ENCODE measurements at regions not wholly inside any gene's neighbourhood (a gene's known extent, or its start where the extent isn't known, plus 50 kb on each side); places are given as distances from the start of the nearest gene placed in this dataset.
A peak's percentile ranks its signal among the peaks of the same experiment; 100 is the strongest.

- no peak for DNase-seq
These were observed 135.9 kb upstream of the AGBL1 start for GRCh38 chr15:85943791-85944190.

- no peak for DNase-seq
These were observed 132.7 kb upstream of the AGBL1 start for GRCh38 chr15:85947021-85947420.

- DNase-seq, result no peak
These were observed 131.7 kb upstream of the AGBL1 start for GRCh38 chr15:85947936-85948335.

GRCh38 chr15:85950101-85950500 lies 129.6 kb upstream of the AGBL1 start:
- DNase-seq, result no peak

- DNase-seq, result no peak
These were observed 125.1 kb upstream of the AGBL1 start for GRCh38 chr15:85954586-85954985.

- DNase-seq, result peak; percentile 19
These were observed 123.9 kb upstream of the AGBL1 start for GRCh38 chr15:85955501-85956391.

GRCh38 chr15:85956532-85957275 lies 123.0 kb upstream of the AGBL1 start:
- no peak for DNase-seq

GRCh38 chr15:85959611-85960010 lies 120.1 kb upstream of the AGBL1 start:
- no peak for DNase-seq

- DNase-seq, result no peak
These were observed 119.3 kb upstream of the AGBL1 start for GRCh38 chr15:85960381-85960780.

- DNase-seq, result no peak
These were observed 117.8 kb upstream of the AGBL1 start for GRCh38 chr15:85961821-85962220.

GRCh38 chr15:85963262-85963760 lies 116.4 kb upstream of the AGBL1 start:
- no peak for DNase-seq

- DNase-seq, result no peak
These were observed 115.2 kb upstream of the AGBL1 start for GRCh38 chr15:85964471-85964870.

GRCh38 chr15:85967553-85967952 lies 112.1 kb upstream of the AGBL1 start:
- DNase-seq, result no peak

GRCh38 chr15:85972805-85973540 lies 106.7 kb upstream of the AGBL1 start:
- DNase-seq, result no peak

- DNase-seq, result no peak
These were observed 105.9 kb upstream of the AGBL1 start for GRCh38 chr15:85973584-85974347.

- no peak for DNase-seq
These were observed 105.3 kb upstream of the AGBL1 start for GRCh38 chr15:85974348-85974705.

GRCh38 chr15:85974742-85975141 lies 104.9 kb upstream of the AGBL1 start:
- DNase-seq, result no peak

GRCh38 chr15:85976102-85976501 lies 103.6 kb upstream of the AGBL1 start:
- no peak for DNase-seq

GRCh38 chr15:85976986-85977385 lies 102.7 kb upstream of the AGBL1 start:
- DNase-seq, result no peak

- no peak for DNase-seq
These were observed 102.1 kb upstream of the AGBL1 start for GRCh38 chr15:85977586-85977985.

- no peak for DNase-seq
These were observed 99.7 kb upstream of the AGBL1 start for GRCh38 chr15:85979929-85980328.

- no peak for DNase-seq
These were observed 98.7 kb upstream of the AGBL1 start for GRCh38 chr15:85980946-85981345.

GRCh38 chr15:85984241-85984640 lies 95.4 kb upstream of the AGBL1 start:
- DNase-seq, result no peak

Measured in activated CD4-positive, alpha-beta T cell treated with anti-CD3 and anti-CD28 coated beads, Interleukin-2, Interleukin-6, amounts not matched to agents 100 ng/mL and 50 ng/mL, durations not matched to agents 16 hours and 8 hours (primary cell).